ENCODE measurements at regions not wholly inside any gene's neighbourhood (a gene's known extent, or its start where the extent isn't known, plus 50 kb on each side); places are given as distances from the start of the nearest gene placed in this dataset.

DNA sequence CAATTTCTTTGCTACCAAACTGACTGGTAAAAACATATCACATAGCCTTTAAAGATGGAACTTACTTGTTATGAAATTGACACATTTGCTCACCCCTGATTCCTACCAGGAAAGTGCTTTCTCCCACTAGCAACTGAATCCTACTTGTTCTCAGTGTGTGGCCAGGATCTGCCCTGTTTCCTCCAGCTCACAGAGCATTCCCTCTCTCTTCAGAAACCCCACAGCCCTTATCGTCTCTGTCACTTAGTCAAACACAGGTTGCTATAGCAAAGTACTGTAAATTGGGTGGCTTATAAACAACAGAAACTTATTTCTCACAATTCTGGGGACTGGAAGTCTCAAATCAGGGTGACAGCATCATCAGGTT is 265.2 kb upstream of the BOD1L1 start:
- TF ChIP-seq, protein P1, sequence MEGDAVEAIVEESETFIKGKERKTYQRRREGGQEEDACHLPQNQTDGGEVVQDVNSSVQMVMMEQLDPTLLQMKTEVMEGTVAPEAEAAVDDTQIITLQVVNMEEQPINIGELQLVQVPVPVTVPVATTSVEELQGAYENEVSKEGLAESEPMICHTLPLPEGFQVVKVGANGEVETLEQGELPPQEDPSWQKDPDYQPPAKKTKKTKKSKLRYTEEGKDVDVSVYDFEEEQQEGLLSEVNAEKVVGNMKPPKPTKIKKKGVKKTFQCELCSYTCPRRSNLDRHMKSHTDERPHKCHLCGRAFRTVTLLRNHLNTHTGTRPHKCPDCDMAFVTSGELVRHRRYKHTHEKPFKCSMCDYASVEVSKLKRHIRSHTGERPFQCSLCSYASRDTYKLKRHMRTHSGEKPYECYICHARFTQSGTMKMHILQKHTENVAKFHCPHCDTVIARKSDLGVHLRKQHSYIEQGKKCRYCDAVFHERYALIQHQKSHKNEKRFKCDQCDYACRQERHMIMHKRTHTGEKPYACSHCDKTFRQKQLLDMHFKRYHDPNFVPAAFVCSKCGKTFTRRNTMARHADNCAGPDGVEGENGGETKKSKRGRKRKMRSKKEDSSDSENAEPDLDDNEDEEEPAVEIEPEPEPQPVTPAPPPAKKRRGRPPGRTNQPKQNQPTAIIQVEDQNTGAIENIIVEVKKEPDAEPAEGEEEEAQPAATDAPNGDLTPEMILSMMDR (IDR thresholded peaks at IDR 0.05): no peak
- TF ChIP-seq POLR2A (IDR thresholded peaks at IDR 0.05; ENCODE audit: low read depth) (no peak), POLR2AphosphoS5 (IDR thresholded peaks at IDR 0.05) (no peak), EP300 (IDR thresholded peaks at IDR 0.05) (no peak)

All from esophagus muscularis mucosa (tissue), 4 donors.